Left lung (tissue), 4 donors: ENCODE measurements at regions not wholly inside any gene's neighbourhood (a gene's known extent, or its start where the extent isn't known, plus 50 kb on each side); places are given as distances from the start of the nearest gene placed in this dataset.
A peak's percentile ranks its signal among the peaks of the same experiment; 100 is the strongest.

ENCODE experiments used
- ATAC-seq: fragments of 200-7000 bp; cut with Tn5 transposase; one replicate; pipeline ENCODE4 v1.9.1; 2020; ENCODE audit warnings: moderate library complexity
- DNase-seq, 4 donors: peaks; one replicate each; pipeline ENCODE4 v3.0.0-alpha.2; 2013 to 2020
- H3K27ac ChIP-seq, 2 donors: fragments of 200-600 bp; sonication (generic) in 1 of 2; one replicate each; pipeline versions ENCODE4 v1.5.0 to v1.8.0; 2020 to 2021
- H3K27me3 ChIP-seq, 2 donors: fragments of 200-600 bp; sonication (generic) in 1 of 2; one replicate each; pipeline versions ENCODE4 v1.5.0 to v1.8.0; 2020 to 2021
- H3K36me3 ChIP-seq, 2 donors: fragments of 200-600 bp; sonication (generic) in 1 of 2; one replicate each; pipeline versions ENCODE4 v1.5.0 to v1.8.0; 2020 to 2021
- H3K4me1 ChIP-seq, 2 donors: fragments of 200-600 bp; one replicate each; pipeline ENCODE4 v1.8.0; 2021
- H3K4me3 ChIP-seq, 2 donors: fragments of 200-600 bp; sonication (generic) in 1 of 2; one replicate each; pipeline versions ENCODE4 v1.5.0 to v1.8.0; 2020 to 2021; ENCODE audit warnings: mild to moderate bottlenecking in 1 of 2
- H3K9me3 ChIP-seq, 2 donors: fragments of 200-600 bp; sonication (generic) in 1 of 2; one replicate each; pipeline versions ENCODE4 v1.5.0 to v1.8.0; 2020 to 2021
- intact Hi-C, 2 donors: fragments of 100-400 bp; cut with DNase I; formaldehyde crosslinking; loops; one replicate each; pipeline versions ENCODE4 v1.11.2 to v1.14.2; 2022
- TF ChIP-seq, protein P1 (sequence below), 2 donors: fragments of 200-600 bp; sonication (generic) in 1 of 2; IDR thresholded peaks; one replicate each; pipeline versions ENCODE4 v1.5.0 to v1.8.0; 2021; ENCODE audit warnings: antibody characterized with exemption in 2 of 2
- donor health status: DM: no; HTN: yes; CAD: no.
- donor health status: DM: no; HTN: no; CAD: no.

DNA sequence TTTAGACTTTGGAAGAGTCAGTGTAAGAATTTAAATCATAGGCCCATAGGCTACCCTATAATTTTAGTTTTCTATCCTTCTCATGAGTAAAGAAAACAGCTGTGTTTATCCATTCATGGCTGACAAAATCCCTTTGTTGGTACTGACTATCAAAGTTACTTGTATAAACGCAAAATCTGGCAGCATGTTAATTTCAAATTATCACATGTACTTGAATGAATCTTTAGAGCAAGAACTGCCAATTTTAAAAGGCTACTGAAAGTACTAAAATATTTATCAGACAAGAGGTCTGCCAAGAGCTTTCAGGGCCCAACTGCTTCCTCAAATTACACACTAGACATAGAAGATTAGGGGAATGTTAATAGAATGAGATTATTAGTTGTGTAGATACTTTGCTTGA, 66.6 kb downstream of the MYL12B start:
- no peaks in the 10 kb centered on the region for H3K36me3 ChIP-seq
- TF ChIP-seq, protein P1, sequence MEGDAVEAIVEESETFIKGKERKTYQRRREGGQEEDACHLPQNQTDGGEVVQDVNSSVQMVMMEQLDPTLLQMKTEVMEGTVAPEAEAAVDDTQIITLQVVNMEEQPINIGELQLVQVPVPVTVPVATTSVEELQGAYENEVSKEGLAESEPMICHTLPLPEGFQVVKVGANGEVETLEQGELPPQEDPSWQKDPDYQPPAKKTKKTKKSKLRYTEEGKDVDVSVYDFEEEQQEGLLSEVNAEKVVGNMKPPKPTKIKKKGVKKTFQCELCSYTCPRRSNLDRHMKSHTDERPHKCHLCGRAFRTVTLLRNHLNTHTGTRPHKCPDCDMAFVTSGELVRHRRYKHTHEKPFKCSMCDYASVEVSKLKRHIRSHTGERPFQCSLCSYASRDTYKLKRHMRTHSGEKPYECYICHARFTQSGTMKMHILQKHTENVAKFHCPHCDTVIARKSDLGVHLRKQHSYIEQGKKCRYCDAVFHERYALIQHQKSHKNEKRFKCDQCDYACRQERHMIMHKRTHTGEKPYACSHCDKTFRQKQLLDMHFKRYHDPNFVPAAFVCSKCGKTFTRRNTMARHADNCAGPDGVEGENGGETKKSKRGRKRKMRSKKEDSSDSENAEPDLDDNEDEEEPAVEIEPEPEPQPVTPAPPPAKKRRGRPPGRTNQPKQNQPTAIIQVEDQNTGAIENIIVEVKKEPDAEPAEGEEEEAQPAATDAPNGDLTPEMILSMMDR (IDR thresholded peaks at IDR 0.05), result no peak
- H3K27me3 ChIP-seq, result no peaks in the 10 kb centered on the region
- H3K9me3 ChIP-seq, result no peaks in the 10 kb centered on the region
- DNase-seq (peak in 1 of 4 donors; percentile 4), ATAC-seq (no peak)
- H3K4me3 ChIP-seq, result no peak overlapping the region
- H3K27ac ChIP-seq, result no peak overlapping the region
- intact Hi-C loops, result no loop called here
- peaks cover 0 to 6% of the 10 kb centered on the region in 2 donors for H3K4me1 ChIP-seq

GRCh38 chr18:3329471-3329870, 67.5 kb downstream of the MYL12B start:
- TF ChIP-seq, protein P1 (IDR thresholded peaks at IDR 0.05), result no peak
- no peaks in the 10 kb centered on the region for H3K9me3 ChIP-seq
- no peaks in the 10 kb centered on the region for H3K36me3 ChIP-seq
- no peak overlapping the region for H3K27ac ChIP-seq
- H3K27me3 ChIP-seq, result no peaks in the 10 kb centered on the region
- no peak overlapping the region for H3K4me3 ChIP-seq
- intact Hi-C loops, result no loop called here
- no peaks in the 10 kb centered on the region for H3K4me1 ChIP-seq
- DNase-seq (no peak), ATAC-seq (no peak)

- H3K36me3 ChIP-seq, result no peaks in the 10 kb centered on the region
- DNase-seq (no peak), ATAC-seq (no peak)
- TF ChIP-seq, protein P1 (IDR thresholded peaks at IDR 0.05), result no peak
- intact Hi-C loops, result no loop called here
- H3K9me3 ChIP-seq, result no peaks in the 10 kb centered on the region
- no peaks in the 10 kb centered on the region for H3K4me1 ChIP-seq
- H3K27ac ChIP-seq, result no peak overlapping the region
- H3K4me3 ChIP-seq, result no peak overlapping the region
- no peaks in the 10 kb centered on the region for H3K27me3 ChIP-seq
Observed at GRCh38 chr18:3329872-3330271, 67.9 kb downstream of the MYL12B start.

- intact Hi-C loops, result no loop called here
- Histone ChIP-seq H3K4me1 (no peaks in the 10 kb centered on the region), H3K4me3 (no peak overlapping the region), H3K27ac (no peak overlapping the region), H3K9me3 (no peaks in the 10 kb centered on the region), H3K27me3 (no peaks in the 10 kb centered on the region), H3K36me3 (no peaks in the 10 kb centered on the region)
- no peak for DNase-seq
- TF ChIP-seq, protein P1 (IDR thresholded peaks at IDR 0.05), result no peak
- no peak for ATAC-seq
Observed at GRCh38 chr18:3330622-3331021, 68.7 kb downstream of the MYL12B start.

DNA sequence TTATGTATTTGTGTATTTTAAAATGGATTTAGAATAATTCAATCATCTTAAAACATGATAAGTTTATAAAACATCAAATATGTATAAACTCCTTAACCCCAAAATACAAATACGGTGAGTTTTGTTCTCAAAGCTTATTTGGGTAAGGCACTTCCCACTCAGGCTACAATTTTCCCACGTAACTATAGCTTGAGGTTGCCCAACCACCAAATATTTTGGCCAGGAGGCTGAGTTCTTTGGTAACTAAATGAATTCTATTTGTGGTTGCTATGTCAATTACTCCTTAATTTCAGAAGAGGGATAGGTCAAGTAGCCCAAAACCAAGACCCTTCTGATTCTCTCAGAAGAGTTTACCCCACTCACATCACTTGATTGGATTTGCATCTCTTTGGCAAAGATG, 70.4 kb downstream of the MYL12B start:
- no peaks in the 10 kb centered on the region for H3K9me3 ChIP-seq
- DNase-seq (no peak), ATAC-seq (no peak)
- no peaks in the 10 kb centered on the region for H3K4me1 ChIP-seq
- no peak overlapping the region for H3K4me3 ChIP-seq
- H3K27me3 ChIP-seq, result no peaks in the 10 kb centered on the region
- H3K36me3 ChIP-seq, result no peaks in the 10 kb centered on the region
- intact Hi-C loops, result no loop called here
- H3K27ac ChIP-seq, result no peak overlapping the region
- TF ChIP-seq, protein P1 (IDR thresholded peaks at IDR 0.05), result no peak
